Right lobe of liver (tissue), 6 donors: ENCODE measurements at regions not wholly inside any gene's neighbourhood (a gene's known extent, or its start where the extent isn't known, plus 50 kb on each side); places are given as distances from the start of the nearest gene placed in this dataset.

Experiments
- ATAC-seq, 4 donors: fragments of 200-7000 bp; cut with Tn5 transposase; one replicate each; pipeline ENCODE4 v1.9.1; 2020; ENCODE audit warnings: mild to moderate bottlenecking in 4 of 4, moderate library complexity in 4 of 4
- DNase-seq, 3 donors: peaks; one replicate each; pipeline ENCODE4 v3.0.0-alpha.2; 2020
- H3K27ac ChIP-seq, 3 donors: fragments of 200-600 bp; one replicate each; pipeline ENCODE4 v1.8.0; 2022
- H3K27me3 ChIP-seq, 2 donors: fragments of 200-600 bp; one replicate each; pipeline ENCODE4 v1.8.0; 2022
- H3K36me3 ChIP-seq, 4 donors: fragments of 200-600 bp; sonication (generic) in 1 of 4; one replicate each; pipeline versions ENCODE4 v1.5.1 to v1.8.0; 2017 to 2022; ENCODE audit warnings: control low read depth in 1 of 4
- H3K4me1 ChIP-seq, 4 donors: fragments of 200-600 bp; sonication (generic) in 1 of 4; one replicate each; pipeline versions ENCODE4 v1.5.1 to v1.8.0; 2017 to 2022; ENCODE audit warnings: control low read depth in 1 of 4
- H3K4me3 ChIP-seq, 3 donors: fragments of 200-600 bp; one replicate each; pipeline ENCODE4 v1.8.0; 2022
- H3K9me3 ChIP-seq, 4 donors: fragments of 200-600 bp; sonication (generic) in 1 of 4; one replicate each; pipeline versions ENCODE4 v1.5.1 to v1.8.0; 2017 to 2022; ENCODE audit warnings: control low read depth in 1 of 4
- POLR2A ChIP-seq: fragments of 450-650 bp; IDR thresholded peaks from one replicate; pipeline ENCODE4 v1.6.1; 2017; ENCODE audit warnings: antibody characterized with exemption, mild to moderate bottlenecking
- WGBS: methylation state at CpG from one replicate; pipeline ENCODE4 v1.1.6; 2018; ENCODE audit warnings: low coverage, low lambda C conversion rate; ENCODE audit not compliant: insufficient coverage; ENCODE audit errors: missing lambda C conversion rate; 5-methylcytosine and 5-hydroxymethylcytosine counted together
- intact Hi-C, 2 donors: fragments of 100-400 bp; cut with DNase I; formaldehyde crosslinking; loops; one replicate each; pipeline versions ENCODE4 v1.11.2 to v1.14.1; 2022
- TF ChIP-seq, protein P1 (sequence below), 4 donors: fragments of 200-600 bp in 3 of 4; fragments of 450-650 bp in 1 of 4; IDR thresholded peaks; one replicate each; pipeline versions ENCODE4 v1.5.1 to v1.8.0; 2016 to 2022; ENCODE audit warnings: antibody characterized with exemption in 4 of 4, mild to moderate bottlenecking in 2 of 4
- donor health status: DM: no; HTN: yes; CAD: no.
- donor health status: DM: no; HTN: no; CAD: no.
- donor health status: DM: no; HTN: no; CAD: no.
- donor health status: DM: no; HTN: yes; CAD: no.
- donor health status: DM: no; HTN: yes; CAD: no.

- no peak overlapping the region for H3K4me3 ChIP-seq
- no peak for ATAC-seq
- no peak overlapping the region for H3K27ac ChIP-seq
- WGBS, result 33% methylated on average over 5 of the region's 5 CpGs
- no peaks in the 10 kb centered on the region for H3K36me3 ChIP-seq
- DNase-seq, result no peak
- TF ChIP-seq POLR2A, result no peak
- TF ChIP-seq, protein P1, sequence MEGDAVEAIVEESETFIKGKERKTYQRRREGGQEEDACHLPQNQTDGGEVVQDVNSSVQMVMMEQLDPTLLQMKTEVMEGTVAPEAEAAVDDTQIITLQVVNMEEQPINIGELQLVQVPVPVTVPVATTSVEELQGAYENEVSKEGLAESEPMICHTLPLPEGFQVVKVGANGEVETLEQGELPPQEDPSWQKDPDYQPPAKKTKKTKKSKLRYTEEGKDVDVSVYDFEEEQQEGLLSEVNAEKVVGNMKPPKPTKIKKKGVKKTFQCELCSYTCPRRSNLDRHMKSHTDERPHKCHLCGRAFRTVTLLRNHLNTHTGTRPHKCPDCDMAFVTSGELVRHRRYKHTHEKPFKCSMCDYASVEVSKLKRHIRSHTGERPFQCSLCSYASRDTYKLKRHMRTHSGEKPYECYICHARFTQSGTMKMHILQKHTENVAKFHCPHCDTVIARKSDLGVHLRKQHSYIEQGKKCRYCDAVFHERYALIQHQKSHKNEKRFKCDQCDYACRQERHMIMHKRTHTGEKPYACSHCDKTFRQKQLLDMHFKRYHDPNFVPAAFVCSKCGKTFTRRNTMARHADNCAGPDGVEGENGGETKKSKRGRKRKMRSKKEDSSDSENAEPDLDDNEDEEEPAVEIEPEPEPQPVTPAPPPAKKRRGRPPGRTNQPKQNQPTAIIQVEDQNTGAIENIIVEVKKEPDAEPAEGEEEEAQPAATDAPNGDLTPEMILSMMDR (IDR thresholded peaks at IDR 0.05), result no peak
- H3K9me3 ChIP-seq, result no peaks in the 10 kb centered on the region
- intact Hi-C loops, result no loop called here
- no peaks in the 10 kb centered on the region for H3K4me1 ChIP-seq
- no peaks in the 10 kb centered on the region for H3K27me3 ChIP-seq
These were observed 904.7 kb upstream of the ACVR2A start for GRCh38 chr2:146939991-146940685.

GRCh38 chr2:146934921-146935320 lies 909.9 kb upstream of the ACVR2A start:
- ATAC-seq, result no peak

GRCh38 chr2:146931109-146931508 lies 913.7 kb upstream of the ACVR2A start:
- Histone ChIP-seq H3K27me3 (no peaks in the 10 kb centered on the region), H3K9me3 (no peaks in the 10 kb centered on the region), H3K4me1 (no peaks in the 10 kb centered on the region), H3K36me3 (no peaks in the 10 kb centered on the region), H3K27ac (no peak overlapping the region), H3K4me3 (no peak overlapping the region)
- TF ChIP-seq POLR2A, result no peak
- TF ChIP-seq, protein P1 (IDR thresholded peaks at IDR 0.05), result no peak
- ATAC-seq (no peak), DNase-seq (no peak)
- 48% methylated on average over 4 of the region's 5 CpGs for WGBS
- intact Hi-C loops, result no loop called here

More at GRCh38 chr2:146934921-146935320, 909.9 kb upstream of the ACVR2A start:
- Histone ChIP-seq H3K4me1 (no peaks in the 10 kb centered on the region), H3K27ac (no peak overlapping the region), H3K9me3 (no peaks in the 10 kb centered on the region), H3K4me3 (no peak overlapping the region), H3K36me3 (no peaks in the 10 kb centered on the region), H3K27me3 (no peaks in the 10 kb centered on the region)
- intact Hi-C loops, result no loop called here
- no peak for DNase-seq
- WGBS, result 37% methylated on average over 1 of the region's 1 CpG
- TF ChIP-seq POLR2A, result no peak
- TF ChIP-seq, protein P1 (IDR thresholded peaks at IDR 0.05), result no peak

DNA sequence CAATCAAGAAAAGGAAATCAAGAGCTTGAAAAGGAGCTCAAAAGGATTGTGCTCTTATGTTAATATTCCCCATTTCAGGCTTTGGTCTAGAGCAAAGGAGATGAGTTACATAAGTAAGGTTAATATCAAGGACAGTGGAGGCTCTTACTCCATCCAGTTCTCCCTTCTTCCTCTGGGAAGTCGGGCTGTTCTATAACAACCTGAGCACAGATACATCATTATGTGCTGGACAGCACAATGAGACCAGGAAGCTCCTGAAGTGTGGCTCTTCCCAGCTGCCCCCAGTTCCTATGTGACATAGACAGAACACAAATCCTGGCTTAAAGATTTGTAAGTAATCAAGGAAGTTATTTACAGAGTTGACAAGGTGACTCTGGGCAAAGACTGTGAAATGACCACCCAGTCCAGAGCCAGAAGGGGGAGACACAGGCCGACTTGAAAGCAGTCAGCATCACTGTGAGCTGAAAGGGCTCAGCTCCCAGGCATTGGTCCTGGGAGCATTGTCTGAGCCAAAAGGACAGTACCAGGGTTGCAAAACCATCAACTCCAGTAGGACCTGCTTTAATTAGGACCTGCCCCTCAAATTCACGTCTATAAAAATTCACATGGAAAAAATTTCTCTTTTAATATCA lies 917.6 kb upstream of the ACVR2A start:
- Histone ChIP-seq H3K4me1 (no peaks in the 10 kb centered on the region), H3K9me3 (no peaks in the 10 kb centered on the region), H3K36me3 (no peaks in the 10 kb centered on the region), H3K27ac (no peak overlapping the region), H3K4me3 (no peak overlapping the region), H3K27me3 (no peaks in the 10 kb centered on the region)
- no peak for TF ChIP-seq POLR2A
- TF ChIP-seq, protein P1 (IDR thresholded peaks at IDR 0.05), result peak in 3 of 4 donors; percentile 15 to 25 (median 22)
- DNase-seq (no peak), ATAC-seq (peak; percentile 35 to 59 (median 41))
- WGBS, result 19% methylated on average over 3 of the region's 3 CpGs
- intact Hi-C loops, result no loop called here
